H1 (cell line): ENCODE measurements at regions not wholly inside any gene's neighbourhood (a gene's known extent, or its start where the extent isn't known, plus 50 kb on each side); places are given as distances from the start of the nearest gene placed in this dataset.
A peak's percentile ranks its signal among the peaks of the same experiment; 100 is the strongest.

Source experiments
- CTCF ChIA-PET: fragments of 300-600 bp; sonication (Branson Sonifier 250); formaldehyde crosslinking; loops from one replicate; lab custom pipeline; 2021; ENCODE audit not compliant: partially characterized antibody; lab: Charles Lee
- POLR2A ChIA-PET: fragments of 300-600 bp; sonication (Branson Sonifier 250); formaldehyde crosslinking; loops from one replicate; lab custom pipeline; 2021; ENCODE audit warnings: inconsistent platforms; ENCODE audit not compliant: partially characterized antibody; lab: Charles Lee
- DNase-seq, 2 experiments: peaks; one replicate each; pipeline versions ENCODE4 v3.0.0 to v3.0.0-alpha.2; 2010 to 2022; ENCODE audit warnings: low spot score in 2 of 2, low read depth in 1 of 2, mixed read lengths in 1 of 2
- FAIRE-seq: peaks from 2 replicates; lab custom pipeline; 2011; peaks lifted over from hg19 to GRCh38; lab: Jason Lieb, UNC
- H2AFZ ChIP-seq: 2 replicates; pipeline ENCODE4 v1.8.1; 2012; ENCODE audit warnings: low read length, inconsistent platforms
- H2AK5ac ChIP-seq: 2 replicates; pipeline ENCODE4 v1.6.1; 2013; ENCODE audit warnings: low read depth, low read length
- H2BK120ac ChIP-seq: replicated peaks from 2 replicates; pipeline ENCODE3; 2013; ENCODE audit warnings: low read depth, low read length, inconsistent platforms
- H2BK12ac ChIP-seq: 2 replicates; pipeline ENCODE4 v1.6.1; 2013; ENCODE audit warnings: low read depth, low read length
- H2BK15ac ChIP-seq: 2 replicates; pipeline ENCODE4 v1.6.1; 2013; ENCODE audit warnings: low read length
- H2BK20ac ChIP-seq: 2 replicates; pipeline ENCODE4 v1.6.1; 2013; ENCODE audit warnings: low read length
- H2BK5ac ChIP-seq: 2 replicates; pipeline ENCODE4 v1.6.1; 2013; ENCODE audit warnings: low read depth, low read length
- H3K14ac ChIP-seq: 2 replicates; pipeline ENCODE4 v1.6.1; 2013; ENCODE audit warnings: inconsistent platforms; ENCODE audit not compliant: insufficient read length
- H3K18ac ChIP-seq: 2 replicates; pipeline ENCODE4 v1.6.1; 2013; ENCODE audit warnings: low read length; ENCODE audit errors: extremely low read depth
- H3K23ac ChIP-seq: 2 replicates; pipeline ENCODE4 v1.6.1; 2013; ENCODE audit warnings: inconsistent platforms; ENCODE audit not compliant: insufficient read length
- H3K23me2 ChIP-seq: 2 replicates; pipeline ENCODE4 v1.6.1; 2013; ENCODE audit warnings: low read depth, low read length
- H3K27ac ChIP-seq: 2 replicates; pipeline ENCODE4 v1.6.1; 2011; ENCODE audit warnings: low read depth, low read length, inconsistent platforms
- H3K27me3 ChIP-seq, 4 experiments: replicated peaks in 1 of 4; 1 replicate in 1 of 4; 2 replicates in 3 of 4; pipeline versions ENCODE4 v1.6.1 to v1.8.1; 2011 to 2013; ENCODE audit warnings: low read length in 3 of 4, mild to moderate bottlenecking in 3 of 4, inconsistent platforms in 2 of 4, mixed read lengths in 2 of 4, moderate library complexity in 1 of 4; ENCODE audit not compliant: control insufficient read depth in 3 of 4, insufficient read depth in 3 of 4; ENCODE audit errors: extremely low read depth in 1 of 4
- H3K36me3 ChIP-seq, 4 experiments: 2 replicates each; pipeline versions ENCODE4 v1.6.1 to v1.8.1; 2011 to 2013; ENCODE audit warnings: mild to moderate bottlenecking in 4 of 4, low read length in 3 of 4, moderate library complexity in 2 of 4, control low read depth in 1 of 4, inconsistent platforms in 1 of 4; ENCODE audit not compliant: insufficient read depth in 4 of 4, control insufficient read depth in 2 of 4
- H3K4ac ChIP-seq: replicated peaks from 2 replicates; pipeline ENCODE3; 2013; ENCODE audit warnings: low read length, low read depth, mixed read lengths, inconsistent platforms; ENCODE audit not compliant: insufficient read length
- H3K4me1 ChIP-seq, 4 experiments: replicated peaks in 1 of 4; 1 replicate in 1 of 4; 2 replicates in 3 of 4; pipeline versions ENCODE4 v1.6.1 to v1.8.1; 2011 to 2013; ENCODE audit warnings: low read length in 3 of 4, inconsistent platforms in 2 of 4, mixed read lengths in 1 of 4; ENCODE audit not compliant: insufficient read depth in 4 of 4, control insufficient read depth in 3 of 4
- H3K4me2 ChIP-seq, 2 experiments: 2 replicates each; pipeline versions ENCODE4 v1.6.1 to v1.8.1; 2011 to 2013; ENCODE audit warnings: low read depth in 2 of 2, low read length in 2 of 2, control low read depth in 1 of 2, inconsistent platforms in 1 of 2, mild to moderate bottlenecking in 1 of 2; ENCODE audit not compliant: insufficient read depth in 1 of 2
- H3K4me3 ChIP-seq, 4 experiments: fragments of 200-600, 300-600 bp in 1 of 4; sonication (generic), shearing (Covaris generic), sonication (Bioruptor Twin) in 1 of 4; 2 replicates each; pipeline versions ENCODE4 v1.5.1 to v1.8.1; 2011 to 2016; ENCODE audit warnings: low read length in 4 of 4, low read depth in 3 of 4, control low read depth in 2 of 4, inconsistent platforms in 2 of 4, mild to moderate bottlenecking in 2 of 4, mixed read lengths in 1 of 4, moderate library complexity in 1 of 4; ENCODE audit not compliant: insufficient read depth in 2 of 4; ENCODE audit errors: extremely low read depth in 1 of 4
- H3K56ac ChIP-seq: replicated peaks from 2 replicates; pipeline ENCODE3; 2013; ENCODE audit warnings: low read depth, mild to moderate bottlenecking, mixed read lengths, low read length, inconsistent platforms; ENCODE audit not compliant: insufficient read length
- H3K79me1 ChIP-seq: 2 replicates; pipeline ENCODE4 v1.6.1; 2013; ENCODE audit warnings: low read depth, low read length, control low read depth
- H3K79me2 ChIP-seq, 2 experiments: 2 replicates each; pipeline versions ENCODE4 v1.6.1 to v1.8.1; 2012 to 2013; ENCODE audit warnings: low read length in 2 of 2, mild to moderate bottlenecking in 2 of 2, inconsistent platforms in 1 of 2; ENCODE audit not compliant: insufficient read depth in 2 of 2, control insufficient read depth in 1 of 2
- H3K9ac ChIP-seq, 4 experiments: replicated peaks in 1 of 4; 1 replicate in 1 of 4; 2 replicates in 3 of 4; pipeline versions ENCODE4 v1.6.1 to v1.8.1; 2011 to 2013; ENCODE audit warnings: low read depth in 3 of 4, low read length in 3 of 4, control low read depth in 2 of 4, mild to moderate bottlenecking in 2 of 4, moderate library complexity in 2 of 4, inconsistent platforms in 1 of 4; ENCODE audit errors: extremely low read depth in 1 of 4
- H3K9me3 ChIP-seq, 2 experiments: 2 replicates each; pipeline versions ENCODE4 v1.6.1 to v1.8.1; 2012 to 2013; ENCODE audit warnings: mild to moderate bottlenecking in 2 of 2, moderate library complexity in 2 of 2, control low read depth in 1 of 2, inconsistent platforms in 1 of 2, low read depth in 1 of 2, low read length in 1 of 2, mixed read lengths in 1 of 2; ENCODE audit not compliant: insufficient read depth in 2 of 2
- H4K20me1 ChIP-seq, 2 experiments: replicated peaks in 1 of 2; 2 replicates each; pipeline versions ENCODE3 to v1.8.1; 2011 to 2013; ENCODE audit warnings: inconsistent platforms in 2 of 2, low read length in 2 of 2, mild to moderate bottlenecking in 1 of 2; ENCODE audit not compliant: insufficient read depth in 2 of 2, control insufficient read depth in 1 of 2
- H4K5ac ChIP-seq: 2 replicates; pipeline ENCODE4 v1.6.1; 2013; ENCODE audit warnings: low read length, low read depth, mixed read lengths, inconsistent platforms; ENCODE audit not compliant: insufficient read length
- H4K8ac ChIP-seq: 2 replicates; pipeline ENCODE4 v1.8.0; 2013; ENCODE audit warnings: mild to moderate bottlenecking, moderate library complexity, low read length, inconsistent platforms; ENCODE audit not compliant: insufficient read depth; ENCODE audit errors: extremely low read depth
- H4K91ac ChIP-seq: replicated peaks from 2 replicates; pipeline ENCODE3; 2013; ENCODE audit warnings: low read length, mixed read lengths, inconsistent platforms; ENCODE audit not compliant: insufficient read length
- BRCA1 ChIP-seq: IDR thresholded peaks from 2 replicates; pipeline ENCODE4 v1.6.1; 2012; ENCODE audit warnings: low read depth, low read length, improper control_type of control experiment
- CHD2 ChIP-seq: IDR thresholded peaks from 2 replicates; pipeline ENCODE4 v1.6.1; 2012; ENCODE audit warnings: low read length, improper control_type of control experiment
- FOSL1 ChIP-seq: IDR thresholded peaks from 2 replicates; pipeline ENCODE4 v1.6.1; 2011; ENCODE audit warnings: mild to moderate bottlenecking, low read depth, low read length, moderate library complexity; ENCODE audit not compliant: insufficient read depth
- SIRT6 ChIP-seq: IDR thresholded peaks from one replicate; pipeline ENCODE4 v1.7.1; 2012; ENCODE audit warnings: low read length, inconsistent platforms
- SP1 ChIP-seq: IDR thresholded peaks from 2 replicates; pipeline ENCODE4 v1.6.1; 2011; ENCODE audit warnings: low read depth, low read length
- SP2 ChIP-seq: IDR thresholded peaks from 2 replicates; pipeline ENCODE4 v1.6.1; 2012; ENCODE audit warnings: mild to moderate bottlenecking, low read length, inconsistent platforms
- WGBS, 2 experiments: shearing (Covaris generic) in 1 of 2; methylation state at CpG; one replicate each; pipeline versions ENCODE4 v1.1.6 to v1.1.7; 2013 to 2015; ENCODE audit warnings: low lambda C conversion rate in 2 of 2, mixed read lengths in 2 of 2, inconsistent platforms in 1 of 2, low coverage in 1 of 2, missing lambda C conversion rate in 1 of 2; ENCODE audit not compliant: insufficient replicate concordance in 2 of 2, insufficient coverage in 1 of 2, insufficient read length in 1 of 2; ENCODE audit errors: extremely low coverage in 1 of 2, missing lambda C conversion rate in 1 of 2; 5-methylcytosine and 5-hydroxymethylcytosine counted together

DNA sequence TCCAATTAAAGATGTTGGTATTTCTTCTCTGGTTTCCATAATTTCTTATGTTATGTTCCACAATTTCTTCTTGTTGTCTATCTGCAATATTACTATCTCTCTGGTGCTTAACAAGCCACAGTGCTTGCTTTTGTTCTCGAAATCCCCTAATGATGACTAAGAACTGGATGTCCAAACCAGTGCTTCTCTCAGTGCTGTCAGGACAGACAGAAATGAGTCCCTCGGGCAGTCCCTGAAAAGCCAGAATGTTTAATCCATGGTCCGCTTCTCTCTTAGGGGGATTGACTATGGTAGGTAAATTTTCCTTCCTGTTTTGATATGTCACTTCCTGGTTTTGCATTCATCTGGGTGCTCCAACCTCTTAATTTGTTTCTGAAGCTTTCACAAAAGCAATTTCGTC, 321.6 kb upstream of the PCDH10 start:
- H4K5ac ChIP-seq, result no peak overlapping the region
- 57% methylated on average over 4 of the region's 4 CpGs; no CpG with 5 or more reads in 1 of the 2 experiments for WGBS, 2 experiments
- H4K8ac ChIP-seq, result no peak overlapping the region
- no peak overlapping the region for H2BK12ac ChIP-seq
- no peak overlapping the region for H3K4ac ChIP-seq
- H3K4me3 ChIP-seq, result no peak overlapping the region
- H3K23ac ChIP-seq, result no peak overlapping the region
- POLR2A ChIA-PET, result no interaction called here
- H2BK120ac ChIP-seq, result no peak overlapping the region
- no peaks in the 10 kb centered on the region for H4K20me1 ChIP-seq
- H3K9me3 ChIP-seq, result no peaks in the 10 kb centered on the region
- 0 out of 2 replicates have a peak overlapping the region, but pooled peaks have one; percentile 45 for H2AFZ ChIP-seq
- no peak overlapping the region for H3K9ac ChIP-seq
- DNase-seq, result no peak
- no peaks in the 10 kb centered on the region for H3K79me1 ChIP-seq
- no peak for FAIRE-seq
- H3K79me2 ChIP-seq, result no peaks in the 10 kb centered on the region
- no peak overlapping the region for H2BK5ac ChIP-seq
- H3K36me3 ChIP-seq, result no peaks in the 10 kb centered on the region
- H3K27me3 ChIP-seq, result no peaks in the 10 kb centered on the region
- no peak overlapping the region for H2BK15ac ChIP-seq
- H3K23me2 ChIP-seq, result no peaks in the 10 kb centered on the region
- H2BK20ac ChIP-seq, result no peak overlapping the region
- H4K91ac ChIP-seq, result no peak overlapping the region
- H3K18ac ChIP-seq, result no peak overlapping the region
- H3K4me1 ChIP-seq, result no peaks in the 10 kb centered on the region
- TF ChIP-seq SP1 (no peak), SP2 (no peak), SIRT6 (no peak), CHD2 (no peak), FOSL1 (no peak), BRCA1 (no peak)
- H2AK5ac ChIP-seq, result no peak overlapping the region
- H3K4me2 ChIP-seq, result no peak overlapping the region
- CTCF ChIA-PET, result no interaction called here
- H3K56ac ChIP-seq, result no peak overlapping the region
- H3K27ac ChIP-seq, result no peak overlapping the region
- no peak overlapping the region for H3K14ac ChIP-seq
